LNCAP (cell line): ENCODE measurements at regions not wholly inside any gene's neighbourhood (a gene's known extent, or its start where the extent isn't known, plus 50 kb on each side); places are given as distances from the start of the nearest gene placed in this dataset.

Experiments used
- CTCF ChIP-seq: fragments of 450-650 bp; IDR thresholded peaks from 2 replicates; pipeline ENCODE4 v1.5.1; 2017; ENCODE audit warnings: mild to moderate bottlenecking

GRCh38 chr22:47739291-47740015, 977.0 kb downstream of the TBC1D22A start:
- TF ChIP-seq CTCF = no peak

- TF ChIP-seq CTCF = no peak
These were observed 976.1 kb downstream of the TBC1D22A start for GRCh38 chr22:47738472-47739013.

- no peak for TF ChIP-seq CTCF
These were observed 974.0 kb downstream of the TBC1D22A start for GRCh38 chr22:47736186-47737034.

- TF ChIP-seq CTCF = no peak
These were observed 972.1 kb downstream of the TBC1D22A start for GRCh38 chr22:47734511-47734910.

- TF ChIP-seq CTCF = no peak
These were observed 965.2 kb downstream of the TBC1D22A start for GRCh38 chr22:47727641-47728040.

- TF ChIP-seq CTCF = no peak
These were observed 962.3 kb downstream of the TBC1D22A start for GRCh38 chr22:47724751-47725150.

GRCh38 chr22:47724030-47724429, 961.6 kb downstream of the TBC1D22A start:
- TF ChIP-seq CTCF = no peak
